ENCODE measurements at regions not wholly inside any gene's neighbourhood (a gene's known extent, or its start where the extent isn't known, plus 50 kb on each side); places are given as distances from the start of the nearest gene placed in this dataset.

GRCh38 chr7:1340461-1341360, 108.0 kb downstream of the UNCX start:
- H4K91ac ChIP-seq (ENCODE audit: low read depth, low read length): no peak overlapping the region
- H3K14ac ChIP-seq (ENCODE audit: low read length): no peak overlapping the region
- H4K8ac ChIP-seq (ENCODE audit: low read depth, low read length): no peak overlapping the region
- H2BK5ac ChIP-seq (ENCODE audit: low read depth, low read length, poor library complexity): no peak overlapping the region
- H2AK5ac ChIP-seq (ENCODE audit: low read length): no peak overlapping the region
- H3K4me1 ChIP-seq (ENCODE audit: control insufficient read depth in 1 of 2, insufficient read depth in 2 of 2, low read length in 2 of 2): no peaks in the 10 kb centered on the region
- H2AFZ ChIP-seq (ENCODE audit: insufficient read depth, low read length, poor library complexity): no peak overlapping the region
- no peaks in the 10 kb centered on the region for H3K79me1 ChIP-seq (ENCODE audit: low read length)
- no peaks in the 10 kb centered on the region for H3K36me3 ChIP-seq (ENCODE audit: control insufficient read depth in 1 of 2, insufficient read depth in 2 of 2, low read length in 2 of 2)
- no peak overlapping the region for H3K4ac ChIP-seq (ENCODE audit: low read depth, low read length)
- no peak overlapping the region for H2BK12ac ChIP-seq (ENCODE audit: low read length)
- DNase-seq: no peak
- no peak overlapping the region for H3K18ac ChIP-seq (ENCODE audit: low read length)
- H2BK120ac ChIP-seq (ENCODE audit: insufficient read depth, low read length, poor library complexity): no peak overlapping the region
- no CpG with 5 or more reads among the region's 29 CpGs for WGBS (ENCODE audit: extremely low coverage, insufficient coverage, insufficient read length)
- H3K27ac ChIP-seq (ENCODE audit: low read depth, low read length): no peak overlapping the region
- H4K12ac ChIP-seq (ENCODE audit: low read depth, low read length): no peak overlapping the region
- H3K23ac ChIP-seq (ENCODE audit: low read length): no peak overlapping the region
- no peaks in the 10 kb centered on the region for H3K79me2 ChIP-seq (ENCODE audit: control insufficient read depth, insufficient read depth, low read length, poor library complexity)
- H3K4me3 ChIP-seq (ENCODE audit: low read depth, low read length): no peak overlapping the region
- no peak overlapping the region for H3K4me2 ChIP-seq (ENCODE audit: low read length)
- H3K9me3 ChIP-seq (ENCODE audit: insufficient read depth, low read depth, low read length): peaks cover 6% of the 10 kb centered on the region
- no peaks in the 10 kb centered on the region for H3K27me3 ChIP-seq (ENCODE audit: insufficient read depth, low read length)
- no peak overlapping the region for H3K9ac ChIP-seq (ENCODE audit: low read length)

- H4K8ac ChIP-seq (ENCODE audit: low read depth, low read length): no peak overlapping the region
Measured at GRCh38 chr7:1341361-1342089, 108.9 kb downstream of the UNCX start.

GRCh38 chr7:1342090-1342640, 109.5 kb downstream of the UNCX start:
- peaks cover 6% of the 10 kb centered on the region for H3K9me3 ChIP-seq (ENCODE audit: insufficient read depth, low read depth, low read length)
- no peak overlapping the region for H3K23ac ChIP-seq (ENCODE audit: low read length)
- WGBS (ENCODE audit: extremely low coverage, insufficient coverage, insufficient read length): no CpG with 5 or more reads among the region's 12 CpGs

More at GRCh38 chr7:1341361-1342089, 108.9 kb downstream of the UNCX start:
- Histone ChIP-seq H2BK120ac (ENCODE audit: insufficient read depth, low read length, poor library complexity) (no peak overlapping the region), H3K9ac (ENCODE audit: low read length) (no peak overlapping the region), H4K91ac (ENCODE audit: low read depth, low read length) (no peak overlapping the region), H3K27me3 (ENCODE audit: insufficient read depth, low read length) (no peaks in the 10 kb centered on the region), H3K36me3 (ENCODE audit: control insufficient read depth in 1 of 2, insufficient read depth in 2 of 2, low read length in 2 of 2) (no peaks in the 10 kb centered on the region), H2AK5ac (ENCODE audit: low read length) (no peak overlapping the region), H2BK5ac (ENCODE audit: low read depth, low read length, poor library complexity) (no peak overlapping the region), H2BK12ac (ENCODE audit: low read length) (no peak overlapping the region), H3K4me1 (ENCODE audit: control insufficient read depth in 1 of 2, insufficient read depth in 2 of 2, low read length in 2 of 2) (no peaks in the 10 kb centered on the region), H2AFZ (ENCODE audit: insufficient read depth, low read length, poor library complexity) (no peak overlapping the region), H4K12ac (ENCODE audit: low read depth, low read length) (no peak overlapping the region), H3K9me3 (ENCODE audit: insufficient read depth, low read depth, low read length) (peaks cover 6% of the 10 kb centered on the region), H3K27ac (ENCODE audit: low read depth, low read length) (no peak overlapping the region), H3K4me2 (ENCODE audit: low read length) (no peak overlapping the region), H3K4ac (ENCODE audit: low read depth, low read length) (no peak overlapping the region), H3K18ac (ENCODE audit: low read length) (no peak overlapping the region), H3K79me1 (ENCODE audit: low read length) (no peaks in the 10 kb centered on the region), H3K79me2 (ENCODE audit: control insufficient read depth, insufficient read depth, low read length, poor library complexity) (no peaks in the 10 kb centered on the region), H3K4me3 (ENCODE audit: low read depth, low read length) (peak overlapping the region; percentile 32), H3K23ac (ENCODE audit: low read length) (no peak overlapping the region), H3K14ac (ENCODE audit: low read length) (no peak overlapping the region)
- WGBS (ENCODE audit: extremely low coverage, insufficient coverage, insufficient read length): no CpG with 5 or more reads among the region's 20 CpGs
- DNase-seq: no peak

GRCh38 chr7:1343551-1343950, 110.9 kb downstream of the UNCX start:
- Histone ChIP-seq H2AK5ac (ENCODE audit: low read length) (no peak overlapping the region), H3K27ac (ENCODE audit: low read depth, low read length) (no peak overlapping the region), H4K12ac (ENCODE audit: low read depth, low read length) (no peak overlapping the region), H3K4me2 (ENCODE audit: low read length) (no peak overlapping the region), H3K36me3 (ENCODE audit: control insufficient read depth in 1 of 2, insufficient read depth in 2 of 2, low read length in 2 of 2) (no peaks in the 10 kb centered on the region), H3K4me3 (ENCODE audit: low read depth, low read length) (no peak overlapping the region), H3K14ac (ENCODE audit: low read length) (no peak overlapping the region), H3K4ac (ENCODE audit: low read depth, low read length) (no peak overlapping the region), H3K79me2 (ENCODE audit: control insufficient read depth, insufficient read depth, low read length, poor library complexity) (no peaks in the 10 kb centered on the region), H2BK5ac (ENCODE audit: low read depth, low read length, poor library complexity) (no peak overlapping the region), H2BK12ac (ENCODE audit: low read length) (no peak overlapping the region), H3K18ac (ENCODE audit: low read length) (no peak overlapping the region), H3K9ac (ENCODE audit: low read length) (no peak overlapping the region), H3K27me3 (ENCODE audit: insufficient read depth, low read length) (no peaks in the 10 kb centered on the region), H2BK120ac (ENCODE audit: insufficient read depth, low read length, poor library complexity) (no peak overlapping the region), H3K4me1 (ENCODE audit: control insufficient read depth in 1 of 2, insufficient read depth in 2 of 2, low read length in 2 of 2) (no peaks in the 10 kb centered on the region), H3K23ac (ENCODE audit: low read length) (no peak overlapping the region), H3K79me1 (ENCODE audit: low read length) (no peaks in the 10 kb centered on the region), H4K8ac (ENCODE audit: low read depth, low read length) (no peak overlapping the region), H3K9me3 (ENCODE audit: insufficient read depth, low read depth, low read length) (peaks cover 3% of the 10 kb centered on the region), H4K91ac (ENCODE audit: low read depth, low read length) (no peak overlapping the region), H2AFZ (ENCODE audit: insufficient read depth, low read length, poor library complexity) (no peak overlapping the region)
- DNase-seq: no peak
- no CpG with 5 or more reads among the region's 10 CpGs for WGBS (ENCODE audit: extremely low coverage, insufficient coverage, insufficient read length)

More at GRCh38 chr7:1342090-1342640, 109.5 kb downstream of the UNCX start:
- DNase-seq: no peak
- Histone ChIP-seq H4K12ac (ENCODE audit: low read depth, low read length) (no peak overlapping the region), H2BK120ac (ENCODE audit: insufficient read depth, low read length, poor library complexity) (no peak overlapping the region), H3K18ac (ENCODE audit: low read length) (no peak overlapping the region), H2BK5ac (ENCODE audit: low read depth, low read length, poor library complexity) (no peak overlapping the region), H2BK12ac (ENCODE audit: low read length) (no peak overlapping the region), H3K27me3 (ENCODE audit: insufficient read depth, low read length) (no peaks in the 10 kb centered on the region), H4K8ac (ENCODE audit: low read depth, low read length) (no peak overlapping the region), H3K4ac (ENCODE audit: low read depth, low read length) (no peak overlapping the region), H3K36me3 (ENCODE audit: control insufficient read depth in 1 of 2, insufficient read depth in 2 of 2, low read length in 2 of 2) (no peaks in the 10 kb centered on the region), H3K79me1 (ENCODE audit: low read length) (no peaks in the 10 kb centered on the region), H3K79me2 (ENCODE audit: control insufficient read depth, insufficient read depth, low read length, poor library complexity) (no peaks in the 10 kb centered on the region), H4K91ac (ENCODE audit: low read depth, low read length) (no peak overlapping the region), H2AFZ (ENCODE audit: insufficient read depth, low read length, poor library complexity) (no peak overlapping the region), H3K4me1 (ENCODE audit: control insufficient read depth in 1 of 2, insufficient read depth in 2 of 2, low read length in 2 of 2) (no peaks in the 10 kb centered on the region), H3K4me2 (ENCODE audit: low read length) (no peak overlapping the region), H3K27ac (ENCODE audit: low read depth, low read length) (no peak overlapping the region), H2AK5ac (ENCODE audit: low read length) (no peak overlapping the region), H3K4me3 (ENCODE audit: low read depth, low read length) (no peak overlapping the region), H3K14ac (ENCODE audit: low read length) (no peak overlapping the region), H3K9ac (ENCODE audit: low read length) (no peak overlapping the region)

Measured in trophoblast cell (in vitro differentiated cells and primary cell).